ENCODE measurements at regions not wholly inside any gene's neighbourhood (a gene's known extent, or its start where the extent isn't known, plus 50 kb on each side); places are given as distances from the start of the nearest gene placed in this dataset.

- TF ChIP-seq, protein P1, sequence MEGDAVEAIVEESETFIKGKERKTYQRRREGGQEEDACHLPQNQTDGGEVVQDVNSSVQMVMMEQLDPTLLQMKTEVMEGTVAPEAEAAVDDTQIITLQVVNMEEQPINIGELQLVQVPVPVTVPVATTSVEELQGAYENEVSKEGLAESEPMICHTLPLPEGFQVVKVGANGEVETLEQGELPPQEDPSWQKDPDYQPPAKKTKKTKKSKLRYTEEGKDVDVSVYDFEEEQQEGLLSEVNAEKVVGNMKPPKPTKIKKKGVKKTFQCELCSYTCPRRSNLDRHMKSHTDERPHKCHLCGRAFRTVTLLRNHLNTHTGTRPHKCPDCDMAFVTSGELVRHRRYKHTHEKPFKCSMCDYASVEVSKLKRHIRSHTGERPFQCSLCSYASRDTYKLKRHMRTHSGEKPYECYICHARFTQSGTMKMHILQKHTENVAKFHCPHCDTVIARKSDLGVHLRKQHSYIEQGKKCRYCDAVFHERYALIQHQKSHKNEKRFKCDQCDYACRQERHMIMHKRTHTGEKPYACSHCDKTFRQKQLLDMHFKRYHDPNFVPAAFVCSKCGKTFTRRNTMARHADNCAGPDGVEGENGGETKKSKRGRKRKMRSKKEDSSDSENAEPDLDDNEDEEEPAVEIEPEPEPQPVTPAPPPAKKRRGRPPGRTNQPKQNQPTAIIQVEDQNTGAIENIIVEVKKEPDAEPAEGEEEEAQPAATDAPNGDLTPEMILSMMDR (IDR thresholded peaks at IDR 0.05; ENCODE audit: borderline replicate concordance, extremely low read depth, insufficient read depth) = no peak
- intact Hi-C loops (cut with DNase I) = no loop called here
- DNase-seq = no peak
- no peak for FAIRE-seq
- Histone ChIP-seq H3K27me3 (ENCODE audit: control insufficient read depth, insufficient read depth, low read length) (no peaks in the 10 kb centered on the region), H3K36me3 (ENCODE audit: control insufficient read depth in 2 of 3, insufficient read depth in 3 of 3, low read length in 3 of 3) (no peaks in the 10 kb centered on the region), H3K9ac (ENCODE audit: low read length in 3 of 3) (no peak overlapping the region), H3K4me3 (ENCODE audit: low read length in 3 of 3) (no peak overlapping the region), H3K9me3 (ENCODE audit: control insufficient read depth in 2 of 3, insufficient read depth in 1 of 3, low read length in 3 of 3) (peaks cover 0 to 8% (median 0%) of the 10 kb centered on the region in 3 donors), H3K4me1 (ENCODE audit: control insufficient read depth in 2 of 3, insufficient read depth in 2 of 3, low read depth in 1 of 3, low read length in 3 of 3) (no peaks in the 10 kb centered on the region), H3K27ac (ENCODE audit: low read depth in 2 of 2, low read length in 2 of 2) (no peak overlapping the region)
Measured at GRCh38 chr2:126753501-126754212, 97.7 kb downstream of the GYPC start.

DNA sequence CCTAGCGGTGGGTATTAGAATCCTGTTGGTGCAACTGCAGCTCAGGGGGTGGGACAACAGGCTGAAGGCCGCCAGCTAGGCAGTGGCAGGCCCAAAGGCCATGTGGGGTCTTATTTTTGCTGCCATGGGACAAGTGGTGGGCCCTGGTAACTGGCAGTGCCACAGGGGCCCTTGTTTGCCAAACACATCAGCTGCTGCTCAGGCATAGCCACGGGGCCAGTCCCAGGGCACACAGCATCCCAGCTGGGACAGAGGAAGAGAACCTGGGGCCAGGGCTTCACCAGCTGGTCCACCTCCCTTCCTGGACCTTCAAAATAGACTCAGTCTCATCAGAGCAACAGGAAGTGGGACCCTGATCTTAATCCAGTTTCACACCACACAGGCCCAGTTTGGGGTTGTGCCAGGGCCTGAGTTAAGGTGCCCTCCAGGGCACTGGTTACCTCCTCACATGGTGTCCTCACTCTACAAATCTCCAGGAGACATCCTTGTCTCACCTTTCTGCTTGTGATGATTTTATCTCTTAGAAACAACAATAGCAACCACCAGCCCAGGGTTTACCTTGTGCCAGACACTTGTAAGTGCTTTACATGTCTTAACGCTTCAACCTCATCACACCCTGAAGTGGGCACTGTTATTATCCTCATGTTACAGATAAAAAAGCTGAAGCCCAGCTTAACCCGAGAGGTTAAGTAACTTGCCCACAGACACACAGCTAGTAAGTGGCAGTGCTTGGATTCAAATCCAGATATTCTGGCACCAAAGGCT, 98.5 kb downstream of the GYPC start:
- intact Hi-C loops (cut with DNase I) = no loop called here
- Histone ChIP-seq H3K9ac (ENCODE audit: low read length in 3 of 3) (no peak overlapping the region), H3K27ac (ENCODE audit: low read depth in 2 of 2, low read length in 2 of 2) (no peak overlapping the region), H3K36me3 (ENCODE audit: control insufficient read depth in 2 of 3, insufficient read depth in 3 of 3, low read length in 3 of 3) (no peaks in the 10 kb centered on the region), H3K4me1 (ENCODE audit: control insufficient read depth in 2 of 3, insufficient read depth in 2 of 3, low read depth in 1 of 3, low read length in 3 of 3) (no peaks in the 10 kb centered on the region), H3K27me3 (ENCODE audit: control insufficient read depth, insufficient read depth, low read length) (no peaks in the 10 kb centered on the region), H3K4me3 (ENCODE audit: low read length in 3 of 3) (no peak overlapping the region), H3K9me3 (ENCODE audit: control insufficient read depth in 2 of 3, insufficient read depth in 1 of 3, low read length in 3 of 3) (peaks cover 0 to 8% (median 0%) of the 10 kb centered on the region in 3 donors)
- FAIRE-seq (no peak), DNase-seq (no peak)
- TF ChIP-seq, protein P1 (IDR thresholded peaks at IDR 0.05; ENCODE audit: borderline replicate concordance, extremely low read depth, insufficient read depth) = no peak

GRCh38 chr2:126756125-126756524, 100.2 kb downstream of the GYPC start:
- H3K4me3 ChIP-seq (ENCODE audit: low read length in 3 of 3) = no peak overlapping the region
- FAIRE-seq (no peak), DNase-seq (no peak)
- H3K36me3 ChIP-seq (ENCODE audit: control insufficient read depth in 2 of 3, insufficient read depth in 3 of 3, low read length in 3 of 3) = no peaks in the 10 kb centered on the region
- no peak overlapping the region for H3K9ac ChIP-seq (ENCODE audit: low read length in 3 of 3)
- H3K4me1 ChIP-seq (ENCODE audit: control insufficient read depth in 2 of 3, insufficient read depth in 2 of 3, low read depth in 1 of 3, low read length in 3 of 3) = no peaks in the 10 kb centered on the region
- no peak overlapping the region for H3K27ac ChIP-seq (ENCODE audit: low read depth in 2 of 2, low read length in 2 of 2)
- no peaks in the 10 kb centered on the region for H3K27me3 ChIP-seq (ENCODE audit: control insufficient read depth, insufficient read depth, low read length)
- H3K9me3 ChIP-seq (ENCODE audit: control insufficient read depth in 2 of 3, insufficient read depth in 1 of 3, low read length in 3 of 3) = peaks cover 0 to 8% (median 0%) of the 10 kb centered on the region in 3 donors
- intact Hi-C loops (cut with DNase I) = no loop called here
- TF ChIP-seq, protein P1 (IDR thresholded peaks at IDR 0.05; ENCODE audit: borderline replicate concordance, extremely low read depth, insufficient read depth) = no peak
